ENCODE measurements at regions not wholly inside any gene's neighbourhood (a gene's known extent, or its start where the extent isn't known, plus 50 kb on each side); places are given as distances from the start of the nearest gene placed in this dataset.
"Not testable (repeated sequence)": the region's sequence is repeated elsewhere in the genome, so short reads cannot be mapped to it uniquely, and the experiment has no call there.

DNA sequence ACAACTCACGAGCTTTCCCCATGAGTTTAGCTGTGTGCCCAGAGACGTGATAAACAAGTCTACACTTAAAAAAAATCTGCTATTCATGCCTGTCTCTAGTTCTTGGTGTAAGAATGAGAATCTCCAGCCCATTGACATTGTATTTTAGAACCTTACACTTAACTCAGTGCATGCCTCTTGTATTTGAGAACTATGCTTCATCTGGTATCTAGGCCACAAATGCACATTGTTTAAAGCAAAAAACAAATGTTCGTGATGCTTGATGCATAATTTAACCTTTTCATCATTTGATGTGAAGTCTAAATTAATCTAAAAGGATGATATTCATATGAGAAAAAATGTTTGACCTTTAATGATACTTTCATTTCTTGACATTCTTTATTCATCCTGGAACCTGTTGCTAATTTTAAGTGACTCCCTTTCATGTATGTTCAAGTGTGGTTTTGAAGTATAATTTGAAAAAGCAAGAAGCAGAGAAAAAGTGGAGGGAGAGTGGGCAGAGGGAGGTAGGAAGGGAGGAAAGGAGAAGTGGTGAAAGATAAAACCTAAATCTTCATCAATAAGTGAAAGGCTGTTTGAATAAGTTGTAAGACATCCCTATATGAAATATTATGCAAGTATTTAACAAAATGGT lies 116.9 kb downstream of the PFDN4 start:
- no peak for DNase-seq (ENCODE audit: low read depth)

GRCh38 chr20:54335299-54335698 lies 127.4 kb downstream of the PFDN4 start:
- DNase-seq (ENCODE audit: low read depth) = peak; percentile 55

DNA sequence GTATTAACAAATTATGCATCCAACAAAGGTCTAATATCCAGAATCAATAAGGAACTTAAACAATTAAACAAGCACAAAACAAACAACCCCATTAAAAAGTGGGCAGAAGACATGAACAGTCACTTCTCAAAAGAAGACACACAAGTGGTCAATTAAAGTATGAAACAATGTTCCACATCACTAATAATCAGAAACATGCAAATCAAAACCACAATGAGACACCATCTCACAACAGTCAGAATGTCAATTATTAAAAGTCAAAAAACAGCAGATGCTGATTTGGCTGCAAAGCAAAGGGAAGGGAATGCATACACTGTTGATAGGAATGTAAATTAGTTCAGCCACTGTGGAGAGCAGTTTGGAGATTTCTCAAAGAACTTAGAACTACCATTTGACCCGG lies 129.3 kb downstream of the PFDN4 start:
- no peak for DNase-seq (ENCODE audit: low read depth)

DNA sequence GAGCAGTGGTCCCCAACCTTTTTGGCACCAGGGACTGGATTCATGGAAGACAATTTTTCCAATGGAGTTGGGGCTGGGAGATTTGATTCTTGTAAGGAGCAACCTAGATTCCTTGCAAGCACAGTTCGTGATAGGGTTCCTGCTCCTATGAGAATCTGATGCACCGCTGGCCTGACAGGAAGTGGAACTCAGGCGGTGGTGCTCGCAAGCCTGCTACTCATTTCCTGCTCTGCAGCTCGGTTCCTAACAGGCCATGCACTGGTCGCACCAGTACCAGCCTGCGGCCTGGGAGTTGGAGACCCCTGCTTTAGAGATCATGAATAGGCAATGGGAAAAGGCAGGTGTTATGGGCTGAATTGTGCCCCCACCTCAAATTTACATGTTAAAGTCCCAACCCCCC lies 131.2 kb downstream of the PFDN4 start:
- no peak for DNase-seq (ENCODE audit: low read depth)

DNA sequence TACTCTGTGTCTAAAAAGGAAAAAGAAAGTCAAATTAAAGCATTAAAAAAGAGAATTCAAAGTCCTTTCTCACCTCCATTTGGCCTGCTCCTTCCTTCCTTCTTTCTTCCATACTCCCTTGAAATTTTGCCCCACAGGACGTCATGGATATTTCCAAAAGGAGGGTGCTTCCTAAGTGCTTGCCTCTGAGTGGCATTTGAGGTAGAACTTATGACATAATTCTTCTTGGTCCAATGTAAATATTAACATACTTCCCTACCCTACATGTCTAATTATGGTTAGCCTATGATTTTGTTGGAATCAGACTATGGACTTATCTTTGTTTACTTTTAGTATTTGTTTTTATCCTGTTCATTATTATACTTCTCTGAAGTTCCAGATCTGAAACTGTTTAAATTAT lies 132.3 kb downstream of the PFDN4 start:
- DNase-seq (ENCODE audit: low read depth) = no peak

- peak; percentile 93 for DNase-seq (ENCODE audit: low read depth)
Measured at GRCh38 chr20:54340667-54341081, 132.8 kb downstream of the PFDN4 start.

DNA sequence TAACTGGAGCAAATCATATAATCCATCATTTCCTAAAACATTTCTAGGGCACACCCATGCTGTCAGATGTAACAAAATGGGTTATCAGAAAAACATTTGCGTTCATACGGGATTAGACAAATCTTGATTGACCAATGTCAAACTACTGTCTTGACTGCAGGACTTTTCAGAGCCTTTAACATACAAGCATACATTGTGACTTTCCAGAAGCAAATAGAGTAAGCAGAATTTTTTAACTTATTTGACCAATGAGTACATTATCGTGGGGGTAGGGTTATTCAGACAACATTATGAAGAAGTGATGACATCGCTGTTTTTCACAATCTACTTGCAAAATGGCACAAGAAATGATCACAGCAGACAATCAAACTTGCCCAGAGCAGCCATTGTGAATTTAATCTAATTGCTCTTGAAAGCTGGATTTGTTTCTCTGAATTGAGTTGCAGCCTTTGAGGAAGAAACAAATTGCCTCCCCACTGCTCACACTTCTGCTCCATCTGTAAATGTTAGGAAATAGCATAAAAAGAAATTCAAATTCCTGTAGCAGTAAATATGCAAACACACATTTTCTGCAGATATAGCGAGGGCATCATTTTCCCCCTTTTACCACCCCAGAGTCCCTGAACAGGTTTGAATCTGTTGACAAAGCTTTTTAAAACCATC lies 133.0 kb upstream of the DOK5 start:
- no peak for DNase-seq (ENCODE audit: low read depth)

GRCh38 chr20:54343099-54343498 lies 132.3 kb upstream of the DOK5 start:
- no peak for DNase-seq (ENCODE audit: low read depth)

GRCh38 chr20:54343634-54344033 lies 131.8 kb upstream of the DOK5 start:
- DNase-seq (ENCODE audit: low read depth) = no peak

- no peak for DNase-seq (ENCODE audit: low read depth)
Measured at GRCh38 chr20:54344832-54345231, 130.6 kb upstream of the DOK5 start.

DNA sequence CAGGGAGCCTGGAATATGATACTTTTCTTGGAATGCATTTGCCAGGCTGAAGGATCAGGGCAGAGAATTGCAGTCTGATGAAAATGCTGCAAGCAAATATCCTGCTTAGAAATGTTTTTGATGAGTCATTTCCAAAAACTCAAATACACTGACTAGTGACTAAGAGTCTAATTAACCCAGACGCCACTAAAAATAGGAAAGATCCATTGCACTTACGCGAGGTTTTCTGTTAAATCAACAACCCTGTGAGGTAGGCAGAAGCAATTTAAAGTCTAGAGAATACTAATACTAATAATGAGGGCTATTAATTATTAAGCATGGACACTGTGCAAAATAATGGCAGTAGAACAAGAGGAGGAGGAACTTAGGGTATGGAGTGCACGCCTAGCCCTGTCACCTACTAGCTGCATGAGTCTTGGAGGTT lies 130.1 kb upstream of the DOK5 start:
- DNase-seq (ENCODE audit: low read depth) = peak; percentile 92

GRCh38 chr20:54345821-54346220 lies 129.6 kb upstream of the DOK5 start:
- DNase-seq (ENCODE audit: low read depth) = peak; percentile 49

DNA sequence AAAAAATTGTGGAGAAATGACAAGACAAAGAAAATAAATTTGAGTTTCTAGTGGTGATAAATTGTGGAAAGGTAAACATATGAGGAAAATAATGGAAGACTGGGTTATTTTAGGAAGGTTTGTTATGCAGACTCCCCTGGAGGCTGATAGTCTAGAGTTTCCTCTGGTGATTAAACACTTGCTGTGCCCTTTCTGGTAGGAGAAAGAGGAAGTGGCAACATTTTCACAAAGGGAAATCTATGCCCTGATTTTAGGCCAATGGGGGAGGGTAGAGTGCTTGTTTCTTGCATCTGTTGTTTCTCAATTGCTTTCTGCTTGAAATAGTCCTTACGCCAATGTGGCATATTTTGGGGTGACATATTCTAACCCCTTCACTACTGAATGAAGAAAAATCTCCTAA lies 129.1 kb upstream of the DOK5 start:
- peak; percentile 16 for DNase-seq (ENCODE audit: low read depth)

- peak; percentile 23 for DNase-seq (ENCODE audit: low read depth)
Measured at GRCh38 chr20:54347166-54347833, 128.1 kb upstream of the DOK5 start.

DNA sequence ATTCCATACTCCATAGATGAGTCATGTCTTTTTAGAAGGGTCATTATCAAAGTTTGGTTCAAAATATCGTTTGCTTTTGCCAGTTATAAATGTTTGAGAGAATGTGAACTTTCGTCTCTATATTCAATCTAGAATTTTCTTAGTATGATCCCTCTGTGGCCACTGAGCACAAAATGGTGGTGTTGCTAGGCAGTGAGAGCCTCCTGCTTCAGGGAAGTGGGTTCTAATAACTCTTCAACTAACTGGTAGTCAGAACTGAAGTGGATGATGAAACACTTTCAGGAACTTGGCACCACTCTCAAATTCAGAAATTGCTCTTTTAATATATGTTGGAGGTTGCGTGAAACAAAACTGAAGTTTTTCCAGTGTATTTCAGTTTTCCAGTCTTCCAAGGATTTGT lies 125.0 kb upstream of the DOK5 start:
- peak; percentile 46 for DNase-seq (ENCODE audit: low read depth)

DNA sequence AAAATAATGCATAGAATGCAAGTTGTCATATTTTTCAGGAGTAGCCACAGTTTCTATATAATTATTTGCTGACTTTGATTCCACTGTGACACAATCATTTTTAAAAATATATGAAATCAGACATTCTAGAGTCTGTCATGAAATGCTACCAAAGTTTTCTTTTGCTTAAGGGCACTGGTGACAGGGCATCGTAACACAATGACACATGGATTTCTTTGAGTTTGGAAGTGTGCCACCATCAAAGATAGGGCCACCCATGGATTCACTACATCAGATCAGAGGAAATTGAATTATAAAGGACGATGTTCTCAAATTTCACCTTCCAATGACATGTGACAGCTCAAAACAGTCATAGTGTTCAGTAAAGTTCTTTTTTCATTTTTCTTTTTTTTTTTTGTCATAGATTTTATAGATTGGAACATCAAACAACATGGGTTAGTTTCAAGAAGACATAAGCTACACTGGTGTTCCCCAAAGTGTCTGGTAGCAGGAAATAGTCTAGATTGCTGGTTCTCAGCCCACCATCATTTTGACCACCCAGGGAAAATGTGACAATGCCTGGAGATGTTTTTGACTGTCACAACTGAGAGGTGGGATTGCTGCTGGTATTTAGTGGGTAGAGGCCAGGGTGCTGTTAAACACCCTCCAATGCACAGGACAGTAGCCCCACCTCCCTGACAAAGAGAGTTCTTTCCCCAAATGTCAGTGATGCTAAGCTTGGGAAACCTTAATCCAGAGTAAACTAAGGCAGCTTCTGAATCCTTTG lies 123.8 kb upstream of the DOK5 start:
- no peak for DNase-seq (ENCODE audit: low read depth)

- DNase-seq (ENCODE audit: low read depth) = not testable (repeated sequence)
Measured at GRCh38 chr20:54352541-54352940, 122.9 kb upstream of the DOK5 start.

DNA sequence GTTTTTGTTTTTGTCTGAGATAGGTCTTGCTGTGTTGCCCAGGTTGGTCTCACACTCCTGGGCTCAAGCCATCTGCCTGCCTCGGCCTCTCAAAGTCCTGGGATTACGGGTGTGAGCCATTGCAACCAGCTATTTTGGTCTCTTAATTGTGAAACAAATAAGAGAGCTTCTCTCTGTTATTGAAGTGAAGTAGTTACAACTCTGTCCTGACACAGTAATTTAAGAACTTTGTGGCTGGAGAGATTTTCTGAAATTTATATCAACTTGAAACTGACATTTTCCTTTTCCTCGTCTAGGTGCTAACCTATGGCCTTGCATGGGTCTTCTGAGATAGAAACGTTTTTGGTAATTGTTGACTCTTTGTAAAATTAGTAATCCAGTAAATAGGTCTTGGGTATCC lies 122.1 kb upstream of the DOK5 start:
- no peak for DNase-seq (ENCODE audit: low read depth)

DNA sequence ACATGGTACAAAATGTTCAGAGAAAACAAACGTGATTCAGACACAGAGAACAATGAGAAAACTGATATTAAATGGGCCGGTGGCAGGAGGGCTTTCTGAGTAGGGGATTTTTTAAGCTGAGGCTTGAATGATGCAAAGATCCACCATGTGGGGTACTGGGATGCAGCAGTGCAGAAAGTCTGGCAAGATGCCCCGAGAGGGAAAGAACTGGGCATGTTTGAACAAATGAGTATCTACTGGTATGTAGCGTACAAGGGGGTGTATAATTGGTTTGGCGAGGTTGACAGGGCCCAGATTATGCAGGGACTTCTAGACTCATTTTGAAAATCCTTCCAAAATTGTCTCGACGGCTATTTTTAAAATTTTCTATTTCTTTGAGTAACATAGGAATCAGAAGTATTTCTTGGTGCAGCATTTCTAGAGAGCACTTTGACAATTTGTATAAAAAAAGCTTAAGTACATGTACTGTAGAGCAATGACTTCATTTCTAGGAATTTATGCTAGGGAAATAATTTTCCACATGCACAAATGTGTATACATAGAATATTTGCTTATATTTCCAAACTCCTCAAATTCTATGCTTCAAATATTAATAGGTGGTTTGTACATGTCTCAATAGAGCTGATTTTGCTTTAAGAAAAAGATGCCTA lies 119.6 kb upstream of the DOK5 start:
- DNase-seq (ENCODE audit: low read depth) = peak; percentile 17

DNA sequence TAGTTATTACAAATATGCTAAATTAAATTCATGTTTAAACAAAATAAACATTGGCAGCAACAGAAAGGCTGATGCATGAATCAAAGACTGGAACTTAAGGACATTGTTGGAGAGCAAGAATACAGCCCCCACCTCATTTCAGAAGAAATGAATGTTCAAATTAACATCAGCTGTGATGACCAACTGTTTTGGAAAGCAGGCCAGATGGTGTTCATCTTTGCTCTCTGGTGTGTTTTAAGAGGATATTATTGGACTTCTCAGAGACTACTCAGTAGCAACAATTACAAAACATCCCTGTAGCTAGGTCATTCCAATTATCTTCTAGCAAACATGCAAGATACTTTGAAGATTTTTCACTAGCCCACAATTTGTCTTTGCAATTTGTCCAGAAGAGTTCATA lies 118.6 kb upstream of the DOK5 start:
- DNase-seq (ENCODE audit: low read depth) = no peak

GRCh38 chr20:54361475-54361874 lies 113.9 kb upstream of the DOK5 start:
- DNase-seq (ENCODE audit: low read depth) = no peak

- DNase-seq (ENCODE audit: low read depth) = no peak
Measured at GRCh38 chr20:54362283-54362682, 113.1 kb upstream of the DOK5 start.

Data from EH (cell line).